ENCODE measurements at regions not wholly inside any gene's neighbourhood (a gene's known extent, or its start where the extent isn't known, plus 50 kb on each side); places are given as distances from the start of the nearest gene placed in this dataset.
"Not testable (repeated sequence)": the region's sequence is repeated elsewhere in the genome, so short reads cannot be mapped to it uniquely, and the experiment has no call there.

DNA sequence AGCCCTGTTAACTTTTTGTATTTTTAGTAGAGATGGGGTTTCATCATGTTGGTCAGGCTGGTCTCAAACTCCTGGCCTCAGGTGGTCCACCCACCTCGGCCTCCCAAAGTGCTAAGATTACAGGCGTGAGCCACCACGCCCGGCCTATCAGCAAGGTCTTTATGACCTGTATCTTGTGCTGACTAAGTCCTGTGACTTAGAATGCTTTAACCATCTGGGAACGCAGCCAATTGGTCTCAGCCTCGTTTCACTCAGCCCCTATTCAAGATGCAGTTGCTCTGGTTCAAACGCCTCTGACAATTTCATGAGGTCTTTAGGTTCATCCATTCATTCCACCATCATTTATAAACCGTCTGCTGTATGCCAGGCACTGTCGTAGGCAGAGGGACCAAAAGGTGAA is 62.2 kb upstream of the PPM1B start:
- not testable (repeated sequence) for TF ChIP-seq PPARA (CRISPR knock-in tag; IDR thresholded peaks at IDR 0.05; ENCODE audit: borderline replicate concordance); ZNF565 (CRISPR knock-in tag; conservative IDR thresholded peaks at IDR 0.05; ENCODE audit: low read depth); TCF4 (CRISPR knock-in tag; IDR thresholded peaks at IDR 0.05; ENCODE audit: borderline replicate concordance); ZFP3 (CRISPR knock-in tag; IDR thresholded peaks at IDR 0.05); ZNF70 (CRISPR knock-in tag; IDR thresholded peaks at IDR 0.05); ESRRG (CRISPR knock-in tag; IDR thresholded peaks at IDR 0.05); ISL1 (CRISPR knock-in tag; IDR thresholded peaks at IDR 0.05); SNAI2 (CRISPR knock-in tag; IDR thresholded peaks at IDR 0.05); ZNF8 (CRISPR knock-in tag; IDR thresholded peaks at IDR 0.05)
- TF ChIP-seq, protein P1, sequence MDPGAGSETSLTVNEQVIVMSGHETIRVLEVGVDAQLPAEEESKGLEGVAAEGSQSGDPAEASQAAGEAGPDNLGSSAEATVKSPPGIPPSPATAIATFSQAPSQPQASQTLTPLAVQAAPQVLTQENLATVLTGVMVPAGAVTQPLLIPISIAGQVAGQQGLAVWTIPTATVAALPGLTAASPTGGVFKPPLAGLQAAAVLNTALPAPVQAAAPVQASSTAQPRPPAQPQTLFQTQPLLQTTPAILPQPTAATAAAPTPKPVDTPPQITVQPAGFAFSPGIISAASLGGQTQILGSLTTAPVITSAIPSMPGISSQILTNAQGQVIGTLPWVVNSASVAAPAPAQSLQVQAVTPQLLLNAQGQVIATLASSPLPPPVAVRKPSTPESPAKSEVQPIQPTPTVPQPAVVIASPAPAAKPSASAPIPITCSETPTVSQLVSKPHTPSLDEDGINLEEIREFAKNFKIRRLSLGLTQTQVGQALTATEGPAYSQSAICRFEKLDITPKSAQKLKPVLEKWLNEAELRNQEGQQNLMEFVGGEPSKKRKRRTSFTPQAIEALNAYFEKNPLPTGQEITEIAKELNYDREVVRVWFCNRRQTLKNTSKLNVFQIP (CRISPR knock-in tag; IDR thresholded peaks at IDR 0.05; ENCODE audit: borderline replicate concordance, low read depth), result not testable (repeated sequence)
- TF ChIP-seq, protein P2, sequence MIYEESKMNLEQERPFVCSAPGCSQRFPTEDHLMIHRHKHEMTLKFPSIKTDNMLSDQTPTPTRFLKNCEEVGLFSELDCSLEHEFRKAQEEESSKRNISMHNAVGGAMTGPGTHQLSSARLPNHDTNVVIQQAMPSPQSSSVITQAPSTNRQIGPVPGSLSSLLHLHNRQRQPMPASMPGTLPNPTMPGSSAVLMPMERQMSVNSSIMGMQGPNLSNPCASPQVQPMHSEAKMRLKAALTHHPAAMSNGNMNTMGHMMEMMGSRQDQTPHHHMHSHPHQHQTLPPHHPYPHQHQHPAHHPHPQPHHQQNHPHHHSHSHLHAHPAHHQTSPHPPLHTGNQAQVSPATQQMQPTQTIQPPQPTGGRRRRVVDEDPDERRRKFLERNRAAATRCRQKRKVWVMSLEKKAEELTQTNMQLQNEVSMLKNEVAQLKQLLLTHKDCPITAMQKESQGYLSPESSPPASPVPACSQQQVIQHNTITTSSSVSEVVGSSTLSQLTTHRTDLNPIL (CRISPR knock-in tag; IDR thresholded peaks at IDR 0.05; ENCODE audit: low read depth), result not testable (repeated sequence)
- TF ChIP-seq, protein P3, sequence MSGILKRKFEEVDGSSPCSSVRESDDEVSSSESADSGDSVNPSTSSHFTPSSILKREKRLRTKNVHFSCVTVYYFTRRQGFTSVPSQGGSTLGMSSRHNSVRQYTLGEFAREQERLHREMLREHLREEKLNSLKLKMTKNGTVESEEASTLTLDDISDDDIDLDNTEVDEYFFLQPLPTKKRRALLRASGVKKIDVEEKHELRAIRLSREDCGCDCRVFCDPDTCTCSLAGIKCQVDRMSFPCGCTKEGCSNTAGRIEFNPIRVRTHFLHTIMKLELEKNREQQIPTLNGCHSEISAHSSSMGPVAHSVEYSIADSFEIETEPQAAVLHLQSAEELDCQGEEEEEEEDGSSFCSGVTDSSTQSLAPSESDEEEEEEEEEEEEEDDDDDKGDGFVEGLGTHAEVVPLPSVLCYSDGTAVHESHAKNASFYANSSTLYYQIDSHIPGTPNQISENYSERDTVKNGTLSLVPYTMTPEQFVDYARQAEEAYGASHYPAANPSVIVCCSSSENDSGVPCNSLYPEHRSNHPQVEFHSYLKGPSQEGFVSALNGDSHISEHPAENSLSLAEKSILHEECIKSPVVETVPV (CRISPR knock-in tag; IDR thresholded peaks at IDR 0.05), result not testable (repeated sequence)
- TF ChIP-seq, protein P4, sequence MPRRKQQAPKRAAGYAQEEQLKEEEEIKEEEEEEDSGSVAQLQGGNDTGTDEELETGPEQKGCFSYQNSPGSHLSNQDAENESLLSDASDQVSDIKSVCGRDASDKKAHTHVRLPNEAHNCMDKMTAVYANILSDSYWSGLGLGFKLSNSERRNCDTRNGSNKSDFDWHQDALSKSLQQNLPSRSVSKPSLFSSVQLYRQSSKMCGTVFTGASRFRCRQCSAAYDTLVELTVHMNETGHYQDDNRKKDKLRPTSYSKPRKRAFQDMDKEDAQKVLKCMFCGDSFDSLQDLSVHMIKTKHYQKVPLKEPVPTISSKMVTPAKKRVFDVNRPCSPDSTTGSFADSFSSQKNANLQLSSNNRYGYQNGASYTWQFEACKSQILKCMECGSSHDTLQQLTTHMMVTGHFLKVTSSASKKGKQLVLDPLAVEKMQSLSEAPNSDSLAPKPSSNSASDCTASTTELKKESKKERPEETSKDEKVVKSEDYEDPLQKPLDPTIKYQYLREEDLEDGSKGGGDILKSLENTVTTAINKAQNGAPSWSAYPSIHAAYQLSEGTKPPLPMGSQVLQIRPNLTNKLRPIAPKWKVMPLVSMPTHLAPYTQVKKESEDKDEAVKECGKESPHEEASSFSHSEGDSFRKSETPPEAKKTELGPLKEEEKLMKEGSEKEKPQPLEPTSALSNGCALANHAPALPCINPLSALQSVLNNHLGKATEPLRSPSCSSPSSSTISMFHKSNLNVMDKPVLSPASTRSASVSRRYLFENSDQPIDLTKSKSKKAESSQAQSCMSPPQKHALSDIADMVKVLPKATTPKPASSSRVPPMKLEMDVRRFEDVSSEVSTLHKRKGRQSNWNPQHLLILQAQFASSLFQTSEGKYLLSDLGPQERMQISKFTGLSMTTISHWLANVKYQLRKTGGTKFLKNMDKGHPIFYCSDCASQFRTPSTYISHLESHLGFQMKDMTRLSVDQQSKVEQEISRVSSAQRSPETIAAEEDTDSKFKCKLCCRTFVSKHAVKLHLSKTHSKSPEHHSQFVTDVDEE (CRISPR knock-in tag; IDR thresholded peaks at IDR 0.05), result not testable (repeated sequence)
- TF ChIP-seq, protein P5, sequence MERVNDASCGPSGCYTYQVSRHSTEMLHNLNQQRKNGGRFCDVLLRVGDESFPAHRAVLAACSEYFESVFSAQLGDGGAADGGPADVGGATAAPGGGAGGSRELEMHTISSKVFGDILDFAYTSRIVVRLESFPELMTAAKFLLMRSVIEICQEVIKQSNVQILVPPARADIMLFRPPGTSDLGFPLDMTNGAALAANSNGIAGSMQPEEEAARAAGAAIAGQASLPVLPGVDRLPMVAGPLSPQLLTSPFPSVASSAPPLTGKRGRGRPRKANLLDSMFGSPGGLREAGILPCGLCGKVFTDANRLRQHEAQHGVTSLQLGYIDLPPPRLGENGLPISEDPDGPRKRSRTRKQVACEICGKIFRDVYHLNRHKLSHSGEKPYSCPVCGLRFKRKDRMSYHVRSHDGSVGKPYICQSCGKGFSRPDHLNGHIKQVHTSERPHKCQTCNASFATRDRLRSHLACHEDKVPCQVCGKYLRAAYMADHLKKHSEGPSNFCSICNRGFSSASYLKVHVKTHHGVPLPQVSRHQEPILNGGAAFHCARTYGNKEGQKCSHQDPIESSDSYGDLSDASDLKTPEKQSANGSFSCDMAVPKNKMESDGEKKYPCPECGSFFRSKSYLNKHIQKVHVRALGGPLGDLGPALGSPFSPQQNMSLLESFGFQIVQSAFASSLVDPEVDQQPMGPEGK (CRISPR knock-in tag; IDR thresholded peaks at IDR 0.05; ENCODE audit: borderline replicate concordance), result not testable (repeated sequence)

All from SK-N-SH treated with all-trans-retinoic acid at 6 μM for 48 hours (cell line).